ENCODE measurements at regions not wholly inside any gene's neighbourhood (a gene's known extent, or its start where the extent isn't known, plus 50 kb on each side); places are given as distances from the start of the nearest gene placed in this dataset.

GRCh38 chr2:103960951-103961350, 893.0 kb upstream of the POU3F3 start:
- intact Hi-C loops (cut with DNase I; ENCODE audit: low total_unique reads) = no loop called here
- Histone ChIP-seq H3K4me1 (no peaks in the 10 kb centered on the region), H3K27me3 (no peaks in the 10 kb centered on the region), H3K9me3 (no peaks in the 10 kb centered on the region), H3K36me3 (no peaks in the 10 kb centered on the region), H3K4me3 (no peak overlapping the region), H3K27ac (no peak overlapping the region)
- TF ChIP-seq CTCF (IDR thresholded peaks at IDR 0.05) = no peak
- no peak for DNase-seq

- Histone ChIP-seq H3K4me3 (no peak overlapping the region), H3K9me3 (no peaks in the 10 kb centered on the region), H3K4me1 (no peaks in the 10 kb centered on the region), H3K27me3 (no peaks in the 10 kb centered on the region), H3K27ac (no peak overlapping the region), H3K36me3 (no peaks in the 10 kb centered on the region)
- DNase-seq = no peak
- intact Hi-C loops (cut with DNase I; ENCODE audit: low total_unique reads) = no loop called here
- TF ChIP-seq CTCF (IDR thresholded peaks at IDR 0.05) = no peak
- TF ChIP-seq POLR2A (IDR thresholded peaks at IDR 0.05) = no peak
Measured at GRCh38 chr2:103961862-103962261, 892.1 kb upstream of the POU3F3 start.

GRCh38 chr2:103962670-103963069, 891.2 kb upstream of the POU3F3 start:
- Histone ChIP-seq H3K4me1 (no peaks in the 10 kb centered on the region), H3K9me3 (no peaks in the 10 kb centered on the region), H3K27ac (no peak overlapping the region), H3K36me3 (no peaks in the 10 kb centered on the region), H3K4me3 (no peak overlapping the region), H3K27me3 (no peaks in the 10 kb centered on the region)
- DNase-seq = no peak
- intact Hi-C loops (cut with DNase I; ENCODE audit: low total_unique reads) = no loop called here
- TF ChIP-seq CTCF (IDR thresholded peaks at IDR 0.05) (no peak), POLR2A (IDR thresholded peaks at IDR 0.05) (no peak)

- Histone ChIP-seq H3K27me3 (no peaks in the 10 kb centered on the region), H3K36me3 (no peaks in the 10 kb centered on the region), H3K9me3 (no peaks in the 10 kb centered on the region), H3K4me3 (no peak overlapping the region), H3K27ac (no peak overlapping the region), H3K4me1 (no peaks in the 10 kb centered on the region)
- no peak for TF ChIP-seq POLR2A (IDR thresholded peaks at IDR 0.05)
- no peak for TF ChIP-seq CTCF (IDR thresholded peaks at IDR 0.05)
- DNase-seq = no peak
- intact Hi-C loops (cut with DNase I; ENCODE audit: low total_unique reads) = no loop called here
Measured at GRCh38 chr2:103963146-103963725, 890.7 kb upstream of the POU3F3 start.

GRCh38 chr2:103977241-103977640, 876.7 kb upstream of the POU3F3 start:
- no peak for DNase-seq
- no peaks in the 10 kb centered on the region for H3K36me3 ChIP-seq
- no peaks in the 10 kb centered on the region for H3K27me3 ChIP-seq
- H3K9me3 ChIP-seq = no peaks in the 10 kb centered on the region
- TF ChIP-seq CTCF (IDR thresholded peaks at IDR 0.05) (no peak), POLR2A (IDR thresholded peaks at IDR 0.05) (no peak)
- H3K27ac ChIP-seq = no peak overlapping the region
- intact Hi-C loops (cut with DNase I; ENCODE audit: low total_unique reads) = no loop called here
- H3K4me1 ChIP-seq = no peaks in the 10 kb centered on the region
- H3K4me3 ChIP-seq = no peak overlapping the region

All from uterus (tissue), 3 donors.